C4-2B (cell line): ENCODE measurements at regions not wholly inside any gene's neighbourhood (a gene's known extent, or its start where the extent isn't known, plus 50 kb on each side); places are given as distances from the start of the nearest gene placed in this dataset.

Experiments used
- ZFX ChIP-seq: fragments of 450-650 bp; IDR thresholded peaks from 2 replicates; pipeline ENCODE4 v1.6.1; 2017
- TF ChIP-seq, protein P1 (sequence below): fragments of 450-650 bp; conservative IDR thresholded peaks from 2 replicates; pipeline ENCODE4 v1.5.1; 2017; ENCODE audit warnings: mild to moderate bottlenecking

DNA sequence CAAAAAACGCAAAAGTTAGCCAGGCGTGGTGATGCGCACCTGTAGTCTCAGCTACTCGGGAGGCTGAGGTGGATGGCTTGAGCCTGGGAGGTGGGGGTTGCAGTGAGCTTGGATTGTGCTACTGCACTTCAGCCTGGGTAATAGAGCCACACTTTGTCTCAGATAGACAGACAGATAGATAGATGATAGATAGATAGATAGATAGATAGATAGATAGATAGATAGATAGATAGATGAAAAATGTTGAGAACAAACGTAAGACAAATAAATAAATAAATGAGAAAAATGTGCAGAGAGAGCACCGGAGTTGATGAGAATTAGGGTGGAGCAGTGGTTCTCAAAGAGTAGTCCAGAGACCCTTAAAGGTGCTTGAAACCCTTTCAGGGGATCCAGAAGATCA is 58.4 kb upstream of the ARL8B start:
- TF ChIP-seq, protein P1, sequence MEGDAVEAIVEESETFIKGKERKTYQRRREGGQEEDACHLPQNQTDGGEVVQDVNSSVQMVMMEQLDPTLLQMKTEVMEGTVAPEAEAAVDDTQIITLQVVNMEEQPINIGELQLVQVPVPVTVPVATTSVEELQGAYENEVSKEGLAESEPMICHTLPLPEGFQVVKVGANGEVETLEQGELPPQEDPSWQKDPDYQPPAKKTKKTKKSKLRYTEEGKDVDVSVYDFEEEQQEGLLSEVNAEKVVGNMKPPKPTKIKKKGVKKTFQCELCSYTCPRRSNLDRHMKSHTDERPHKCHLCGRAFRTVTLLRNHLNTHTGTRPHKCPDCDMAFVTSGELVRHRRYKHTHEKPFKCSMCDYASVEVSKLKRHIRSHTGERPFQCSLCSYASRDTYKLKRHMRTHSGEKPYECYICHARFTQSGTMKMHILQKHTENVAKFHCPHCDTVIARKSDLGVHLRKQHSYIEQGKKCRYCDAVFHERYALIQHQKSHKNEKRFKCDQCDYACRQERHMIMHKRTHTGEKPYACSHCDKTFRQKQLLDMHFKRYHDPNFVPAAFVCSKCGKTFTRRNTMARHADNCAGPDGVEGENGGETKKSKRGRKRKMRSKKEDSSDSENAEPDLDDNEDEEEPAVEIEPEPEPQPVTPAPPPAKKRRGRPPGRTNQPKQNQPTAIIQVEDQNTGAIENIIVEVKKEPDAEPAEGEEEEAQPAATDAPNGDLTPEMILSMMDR: no peak
- no peak for TF ChIP-seq ZFX
